ENCODE measurements at regions not wholly inside any gene's neighbourhood (a gene's known extent, or its start where the extent isn't known, plus 50 kb on each side); places are given as distances from the start of the nearest gene placed in this dataset.

DNA sequence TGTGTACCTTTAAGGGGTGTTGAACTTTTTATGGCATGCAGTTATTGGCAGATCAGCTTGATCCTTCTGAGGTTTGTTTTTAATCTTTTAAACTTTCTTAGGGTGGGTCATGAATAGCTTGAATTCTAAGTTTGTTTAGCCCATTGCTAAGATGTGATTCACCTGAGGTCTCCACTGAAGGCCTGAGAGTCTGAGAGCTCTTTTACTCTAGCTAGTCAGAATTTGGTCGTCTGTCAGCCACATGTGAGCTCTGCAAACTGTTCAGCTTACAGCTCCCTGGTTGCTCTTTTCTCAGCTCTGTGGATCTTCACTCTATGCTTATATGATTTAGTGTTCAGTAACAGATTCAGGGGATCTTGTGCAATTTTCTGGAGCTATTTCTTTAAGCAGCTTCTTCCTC is 161.3 kb downstream of the ABHD5 start:
- WGBS, 5 donors: 12 to 35% (median 20%) methylated on average over 1 of the region's 1 CpG
- no peaks in the 10 kb centered on the region for H3K36me3 ChIP-seq
- intact Hi-C loops (cut with DNase I; ENCODE audit: low total_unique reads): no loop called here
- peaks cover 0 to 15% (median 12%) of the 10 kb centered on the region in 4 donors for H3K9me3 ChIP-seq
- TF ChIP-seq POLR2AphosphoS5 (IDR thresholded peaks at IDR 0.05) (no peak), EP300 (IDR thresholded peaks at IDR 0.05) (no peak), POLR2A (IDR thresholded peaks at IDR 0.05) (no peak)
- TF ChIP-seq, protein P1, sequence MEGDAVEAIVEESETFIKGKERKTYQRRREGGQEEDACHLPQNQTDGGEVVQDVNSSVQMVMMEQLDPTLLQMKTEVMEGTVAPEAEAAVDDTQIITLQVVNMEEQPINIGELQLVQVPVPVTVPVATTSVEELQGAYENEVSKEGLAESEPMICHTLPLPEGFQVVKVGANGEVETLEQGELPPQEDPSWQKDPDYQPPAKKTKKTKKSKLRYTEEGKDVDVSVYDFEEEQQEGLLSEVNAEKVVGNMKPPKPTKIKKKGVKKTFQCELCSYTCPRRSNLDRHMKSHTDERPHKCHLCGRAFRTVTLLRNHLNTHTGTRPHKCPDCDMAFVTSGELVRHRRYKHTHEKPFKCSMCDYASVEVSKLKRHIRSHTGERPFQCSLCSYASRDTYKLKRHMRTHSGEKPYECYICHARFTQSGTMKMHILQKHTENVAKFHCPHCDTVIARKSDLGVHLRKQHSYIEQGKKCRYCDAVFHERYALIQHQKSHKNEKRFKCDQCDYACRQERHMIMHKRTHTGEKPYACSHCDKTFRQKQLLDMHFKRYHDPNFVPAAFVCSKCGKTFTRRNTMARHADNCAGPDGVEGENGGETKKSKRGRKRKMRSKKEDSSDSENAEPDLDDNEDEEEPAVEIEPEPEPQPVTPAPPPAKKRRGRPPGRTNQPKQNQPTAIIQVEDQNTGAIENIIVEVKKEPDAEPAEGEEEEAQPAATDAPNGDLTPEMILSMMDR (IDR thresholded peaks at IDR 0.05): no peak
- DNase-seq: no peak
- H3K27ac ChIP-seq: no peak overlapping the region
- peaks cover 0 to 35% (median 6%) of the 10 kb centered on the region in 3 donors for H3K27me3 ChIP-seq
- H3K4me3 ChIP-seq: no peak overlapping the region
- H3K4me1 ChIP-seq: peaks cover 0 to 4% (median 0%) of the 10 kb centered on the region in 4 donors

DNA sequence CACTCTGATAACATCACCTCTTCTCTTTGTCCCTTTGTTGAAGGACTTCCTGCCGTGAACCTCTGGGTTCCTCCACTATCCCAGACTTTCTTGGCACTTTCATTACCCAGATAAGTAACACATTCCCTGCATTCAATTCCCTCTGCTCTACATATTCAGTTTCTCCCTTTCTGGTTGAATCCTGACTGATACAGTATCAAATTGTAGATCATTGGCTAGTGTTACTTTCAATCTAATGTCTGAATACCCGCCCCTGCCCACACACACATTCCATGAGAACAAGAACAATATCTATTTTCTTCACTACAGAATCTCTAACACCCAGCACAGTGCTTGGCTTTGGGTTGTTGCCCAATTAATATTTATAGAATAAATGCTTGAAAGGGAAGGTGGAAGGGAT is 163.5 kb downstream of the ABHD5 start:
- whole genome bisulfite sequencing, 5 donors: 36 to 60% (median 50%) methylated on average over 2 of the region's 2 CpGs
- Histone ChIP-seq H3K9me3 (no peaks in the 10 kb centered on the region), H3K4me3 (no peak overlapping the region), H3K4me1 (peaks cover 0 to 4% (median 2%) of the 10 kb centered on the region in 4 donors), H3K36me3 (no peaks in the 10 kb centered on the region), H3K27me3 (peaks cover 0 to 56% (median 14%) of the 10 kb centered on the region in 3 donors), H3K27ac (no peak overlapping the region)
- intact Hi-C loops (cut with DNase I; ENCODE audit: low total_unique reads): no loop called here
- TF ChIP-seq, protein P1 (IDR thresholded peaks at IDR 0.05): no peak
- TF ChIP-seq POLR2AphosphoS5 (IDR thresholded peaks at IDR 0.05): no peak
- no peak for TF ChIP-seq EP300 (IDR thresholded peaks at IDR 0.05)
- TF ChIP-seq POLR2A (IDR thresholded peaks at IDR 0.05): no peak
- no peak for DNase-seq

DNA sequence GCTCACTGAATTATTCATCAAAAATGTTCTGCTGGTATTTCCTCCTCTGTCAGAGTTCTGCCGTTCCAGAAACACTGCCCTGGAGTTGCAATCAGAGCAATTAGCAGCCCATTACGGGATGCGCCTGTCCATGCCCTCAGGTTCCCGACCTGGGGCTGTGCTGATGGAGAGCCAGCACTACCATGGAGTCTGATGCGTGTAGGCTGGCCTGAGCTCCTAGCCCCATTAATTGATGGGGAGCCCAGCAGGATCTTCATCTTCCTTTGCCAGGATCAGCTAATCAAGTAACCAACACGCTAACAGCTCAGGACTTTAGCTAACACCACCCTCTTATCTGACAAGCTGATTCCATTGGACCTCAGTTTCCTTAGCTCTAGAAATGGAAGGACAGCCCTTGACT is 164.2 kb downstream of the ABHD5 start:
- Histone ChIP-seq H3K27ac (no peak overlapping the region), H3K36me3 (no peaks in the 10 kb centered on the region), H3K4me1 (peaks cover 0 to 4% (median 2%) of the 10 kb centered on the region in 4 donors), H3K9me3 (no peaks in the 10 kb centered on the region), H3K27me3 (peaks cover 0 to 63% (median 14%) of the 10 kb centered on the region in 3 donors), H3K4me3 (no peak overlapping the region)
- intact Hi-C loops (cut with DNase I; ENCODE audit: low total_unique reads): no loop called here
- 65 to 72% (median 68%) methylated on average over 6 of the region's 6 CpGs for WGBS, 5 donors
- DNase-seq: no peak
- TF ChIP-seq POLR2A (IDR thresholded peaks at IDR 0.05): no peak
- TF ChIP-seq, protein P1 (IDR thresholded peaks at IDR 0.05): no peak
- TF ChIP-seq EP300 (IDR thresholded peaks at IDR 0.05): no peak
- TF ChIP-seq POLR2AphosphoS5 (IDR thresholded peaks at IDR 0.05): no peak

DNA sequence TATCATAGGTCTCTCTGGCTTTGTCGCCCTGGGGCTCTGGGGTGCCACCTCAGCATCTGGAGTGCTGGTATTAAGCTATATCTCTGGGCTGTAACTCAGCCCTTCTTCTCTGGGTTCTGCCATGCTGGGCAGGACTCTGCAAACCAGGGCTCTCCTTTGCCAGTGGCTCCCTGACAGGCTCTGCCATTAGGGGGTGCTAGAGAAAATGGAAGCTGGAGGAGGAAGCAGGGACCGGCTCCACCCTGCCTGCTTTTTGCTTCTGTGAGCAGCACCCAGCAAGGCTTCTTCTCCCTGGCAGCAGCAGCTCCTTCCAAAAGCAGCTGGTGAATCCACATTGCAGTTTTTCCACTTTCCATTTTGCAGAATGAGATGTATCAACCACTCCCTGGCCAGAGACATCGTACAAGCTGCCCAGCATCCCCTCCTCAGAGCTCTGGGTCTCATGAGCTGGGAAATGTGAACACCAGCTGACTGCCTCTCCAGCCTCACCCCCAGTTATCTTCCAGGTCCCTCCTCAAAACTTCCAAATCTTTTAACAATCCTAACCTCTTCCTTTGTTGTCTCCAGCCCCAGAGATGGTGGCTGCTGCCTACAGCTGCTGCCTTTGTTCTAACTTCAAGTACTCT is 165.0 kb downstream of the ABHD5 start:
- Histone ChIP-seq H3K36me3 (no peaks in the 10 kb centered on the region), H3K27me3 (peaks cover 0 to 64% (median 14%) of the 10 kb centered on the region in 3 donors), H3K4me3 (no peak overlapping the region), H3K4me1 (peaks cover 0 to 4% (median 2%) of the 10 kb centered on the region in 4 donors), H3K9me3 (no peaks in the 10 kb centered on the region), H3K27ac (no peak overlapping the region)
- WGBS, 5 donors: 12 to 30% (median 21%) methylated on average over 3 of the region's 3 CpGs
- intact Hi-C loops (cut with DNase I; ENCODE audit: low total_unique reads): no loop called here
- TF ChIP-seq POLR2AphosphoS5 (IDR thresholded peaks at IDR 0.05): no peak
- TF ChIP-seq, protein P1 (IDR thresholded peaks at IDR 0.05): peak in 2 of 7 experiments; percentile 45 to 48
- peak; percentile 69 to 76 for DNase-seq

All from stomach (tissue), 8 donors.